Daoy (cell line): ENCODE measurements at regions not wholly inside any gene's neighbourhood (a gene's known extent, or its start where the extent isn't known, plus 50 kb on each side); places are given as distances from the start of the nearest gene placed in this dataset.

Source experiments
- DNase-seq: peaks from one replicate; pipeline ENCODE4 v3.0.0-alpha.2; 2015; ENCODE audit warnings: low read depth

GRCh38 chr7:32143301-32143700 lies 73.1 kb upstream of the PDE1C start:
- DNase-seq: peak; percentile 54

- peak; percentile 62 for DNase-seq
These were observed 72.4 kb upstream of the PDE1C start for GRCh38 chr7:32142649-32143048.

GRCh38 chr7:32140210-32140939 lies 70.2 kb upstream of the PDE1C start:
- DNase-seq: no peak

- no peak for DNase-seq
These were observed 66.9 kb upstream of the PDE1C start for GRCh38 chr7:32137059-32137458.

GRCh38 chr7:32131091-32131490 lies 60.9 kb upstream of the PDE1C start:
- no peak for DNase-seq

GRCh38 chr7:32126843-32127242 lies 56.6 kb upstream of the PDE1C start:
- no peak for DNase-seq
